ENCODE measurements at regions not wholly inside any gene's neighbourhood (a gene's known extent, or its start where the extent isn't known, plus 50 kb on each side); places are given as distances from the start of the nearest gene placed in this dataset.

DNA sequence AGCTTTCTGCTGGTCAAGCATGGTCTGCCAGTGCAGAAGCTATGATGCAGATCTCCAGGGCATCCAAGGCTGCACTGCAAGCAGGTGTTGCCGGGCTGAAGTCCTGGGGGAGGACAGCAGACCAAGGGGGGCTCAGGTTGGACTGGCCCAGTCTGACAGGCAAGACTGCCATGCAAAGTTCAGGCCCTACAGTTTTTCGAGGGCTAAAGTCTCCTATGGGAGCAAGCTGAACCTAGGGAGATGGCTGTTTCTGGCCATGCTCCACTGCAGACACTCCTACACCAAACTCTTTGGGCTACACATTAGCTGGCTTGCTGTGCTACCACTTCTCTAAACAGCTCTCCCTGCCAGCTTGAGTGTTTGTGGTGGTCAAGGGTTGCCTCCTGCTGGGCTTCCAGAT is 130.0 kb upstream of the SYNCRIP start:
- H3K79me2 ChIP-seq (ENCODE audit: insufficient read depth, low read depth, low read length) = no peaks in the 10 kb centered on the region
- no peak overlapping the region for H2AFZ ChIP-seq (ENCODE audit: low read length)
- no peak overlapping the region for H3K27ac ChIP-seq (ENCODE audit: low read depth, low read length, poor library complexity, severe bottlenecking)
- no peak overlapping the region for H3K4me3 ChIP-seq (ENCODE audit: low read depth, low read length, poor library complexity, severe bottlenecking)
- H3K4me1 ChIP-seq (ENCODE audit: insufficient read depth, low read length, poor library complexity, severe bottlenecking) = no peaks in the 10 kb centered on the region
- no peak overlapping the region for H3K4me2 ChIP-seq (ENCODE audit: low read length)
- DNase-seq (ENCODE audit: low spot score) = no peak
- TF ChIP-seq EZH2phosphoT487 (IDR thresholded peaks at IDR 0.05; ENCODE audit: borderline replicate concordance, low read depth, low read length) = no peak
- TF ChIP-seq, protein P1, sequence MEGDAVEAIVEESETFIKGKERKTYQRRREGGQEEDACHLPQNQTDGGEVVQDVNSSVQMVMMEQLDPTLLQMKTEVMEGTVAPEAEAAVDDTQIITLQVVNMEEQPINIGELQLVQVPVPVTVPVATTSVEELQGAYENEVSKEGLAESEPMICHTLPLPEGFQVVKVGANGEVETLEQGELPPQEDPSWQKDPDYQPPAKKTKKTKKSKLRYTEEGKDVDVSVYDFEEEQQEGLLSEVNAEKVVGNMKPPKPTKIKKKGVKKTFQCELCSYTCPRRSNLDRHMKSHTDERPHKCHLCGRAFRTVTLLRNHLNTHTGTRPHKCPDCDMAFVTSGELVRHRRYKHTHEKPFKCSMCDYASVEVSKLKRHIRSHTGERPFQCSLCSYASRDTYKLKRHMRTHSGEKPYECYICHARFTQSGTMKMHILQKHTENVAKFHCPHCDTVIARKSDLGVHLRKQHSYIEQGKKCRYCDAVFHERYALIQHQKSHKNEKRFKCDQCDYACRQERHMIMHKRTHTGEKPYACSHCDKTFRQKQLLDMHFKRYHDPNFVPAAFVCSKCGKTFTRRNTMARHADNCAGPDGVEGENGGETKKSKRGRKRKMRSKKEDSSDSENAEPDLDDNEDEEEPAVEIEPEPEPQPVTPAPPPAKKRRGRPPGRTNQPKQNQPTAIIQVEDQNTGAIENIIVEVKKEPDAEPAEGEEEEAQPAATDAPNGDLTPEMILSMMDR (conservative IDR thresholded peaks at IDR 0.05; ENCODE audit: low read length) = no peak
- H3K36me3 ChIP-seq (ENCODE audit: insufficient read depth, low read length) = no peaks in the 10 kb centered on the region
- H3K9me3 ChIP-seq (ENCODE audit: low read length) = no peaks in the 10 kb centered on the region
- no TSS peak for BruUV-seq (replicated peaks)
- ChIA-PET POLR2A (no interaction called here), CTCF (ENCODE audit: unreplicated experiment) (no interaction called here)
- intact Hi-C loops (cut with micrococcal nuclease; ENCODE audit: unreplicated experiment) = no loop called here
- no peaks in the 10 kb centered on the region for H4K20me1 ChIP-seq (ENCODE audit: insufficient read depth, low read length)
- H3K9me2 ChIP-seq (ENCODE audit: insufficient read depth, low read length) = no peaks in the 10 kb centered on the region

DNA sequence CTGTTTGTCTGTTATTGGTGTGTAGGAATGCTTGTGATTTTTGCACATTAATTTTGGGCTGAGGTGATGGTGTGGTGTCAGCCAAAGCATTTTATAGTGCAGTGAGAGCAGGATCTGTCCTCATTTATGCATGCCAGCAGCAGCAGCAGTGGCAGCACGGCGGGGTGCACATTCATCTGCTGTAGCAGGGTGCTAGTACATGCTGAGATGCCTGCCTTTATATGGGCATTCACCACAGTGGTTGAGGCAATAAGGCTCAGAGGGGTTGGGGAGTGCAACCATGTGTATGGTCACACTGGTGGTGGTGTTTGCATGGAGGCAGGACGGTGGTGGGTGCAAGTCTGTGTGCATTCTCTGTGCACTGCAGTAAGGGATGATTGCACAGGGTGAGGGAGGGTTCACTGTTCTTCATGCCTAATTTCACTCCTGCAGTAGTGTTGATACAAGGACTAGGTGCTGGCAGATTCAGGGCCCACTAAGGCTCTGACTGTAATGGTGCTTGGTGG is 129.3 kb upstream of the SYNCRIP start:
- H4K20me1 ChIP-seq (ENCODE audit: insufficient read depth, low read length) = no peaks in the 10 kb centered on the region
- TF ChIP-seq EZH2phosphoT487 (IDR thresholded peaks at IDR 0.05; ENCODE audit: borderline replicate concordance, low read depth, low read length) = no peak
- TF ChIP-seq, protein P1 (conservative IDR thresholded peaks at IDR 0.05; ENCODE audit: low read length) = no peak
- no peaks in the 10 kb centered on the region for H3K4me1 ChIP-seq (ENCODE audit: insufficient read depth, low read length, poor library complexity, severe bottlenecking)
- no peak overlapping the region for H3K4me2 ChIP-seq (ENCODE audit: low read length)
- no peak overlapping the region for H3K27ac ChIP-seq (ENCODE audit: low read depth, low read length, poor library complexity, severe bottlenecking)
- BruUV-seq (replicated peaks) = no TSS peak
- ChIA-PET CTCF (ENCODE audit: unreplicated experiment) (no interaction called here), POLR2A (interaction anchor here (0.7 kb wide), 1 partner anchor 628 kb away, joined by 3 read pairs; no protein-coding TSS in a partner anchor)
- no peaks in the 10 kb centered on the region for H3K9me2 ChIP-seq (ENCODE audit: insufficient read depth, low read length)
- no peaks in the 10 kb centered on the region for H3K79me2 ChIP-seq (ENCODE audit: insufficient read depth, low read depth, low read length)
- H3K36me3 ChIP-seq (ENCODE audit: insufficient read depth, low read length) = no peaks in the 10 kb centered on the region
- no peak overlapping the region for H3K4me3 ChIP-seq (ENCODE audit: low read depth, low read length, poor library complexity, severe bottlenecking)
- DNase-seq (ENCODE audit: low spot score) = no peak
- H3K9me3 ChIP-seq (ENCODE audit: low read length) = no peaks in the 10 kb centered on the region
- no peak overlapping the region for H2AFZ ChIP-seq (ENCODE audit: low read length)
- intact Hi-C loops (cut with micrococcal nuclease; ENCODE audit: unreplicated experiment) = no loop called here

DNA sequence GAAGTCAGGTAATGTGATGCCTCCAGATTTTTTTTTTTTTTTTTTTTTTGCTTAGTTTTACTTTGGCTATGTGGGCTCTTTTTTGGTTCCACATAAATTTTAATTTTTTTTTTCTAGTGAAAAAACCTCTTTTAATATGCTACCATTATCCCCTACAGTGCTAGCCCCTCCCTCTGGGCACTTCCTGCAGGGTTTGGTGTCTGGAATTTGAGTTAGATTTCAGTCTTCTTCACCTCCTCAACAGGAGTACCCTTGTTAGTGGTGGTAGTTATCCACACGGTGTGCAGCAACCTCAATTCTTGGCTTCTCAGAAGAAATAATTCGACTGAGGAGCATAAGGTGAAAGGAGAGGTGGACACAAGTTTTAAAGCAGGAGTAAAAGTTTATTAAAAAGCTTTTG is 128.8 kb upstream of the SYNCRIP start:
- Histone ChIP-seq H3K4me1 (ENCODE audit: insufficient read depth, low read length, poor library complexity, severe bottlenecking) (no peaks in the 10 kb centered on the region), H3K4me3 (ENCODE audit: low read depth, low read length, poor library complexity, severe bottlenecking) (no peak overlapping the region), H4K20me1 (ENCODE audit: insufficient read depth, low read length) (no peaks in the 10 kb centered on the region), H3K79me2 (ENCODE audit: insufficient read depth, low read depth, low read length) (no peaks in the 10 kb centered on the region), H3K4me2 (ENCODE audit: low read length) (no peak overlapping the region), H2AFZ (ENCODE audit: low read length) (no peak overlapping the region), H3K9me3 (ENCODE audit: low read length) (no peaks in the 10 kb centered on the region), H3K36me3 (ENCODE audit: insufficient read depth, low read length) (no peaks in the 10 kb centered on the region), H3K9me2 (ENCODE audit: insufficient read depth, low read length) (no peaks in the 10 kb centered on the region), H3K27ac (ENCODE audit: low read depth, low read length, poor library complexity, severe bottlenecking) (no peak overlapping the region)
- DNase-seq (ENCODE audit: low spot score) = no peak
- CTCF ChIA-PET (ENCODE audit: unreplicated experiment) = no interaction called here
- intact Hi-C loops (cut with micrococcal nuclease; ENCODE audit: unreplicated experiment) = no loop called here
- no TSS peak for BruUV-seq (replicated peaks)
- no peak for TF ChIP-seq EZH2phosphoT487 (IDR thresholded peaks at IDR 0.05; ENCODE audit: borderline replicate concordance, low read depth, low read length)
- TF ChIP-seq, protein P1 (conservative IDR thresholded peaks at IDR 0.05; ENCODE audit: low read length) = no peak
- POLR2A ChIA-PET = interaction anchor here (0.7 kb wide), 1 partner anchor 628 kb away, joined by 3 read pairs; no protein-coding TSS in a partner anchor

All from OCI-LY7 (cell line).